ENCODE measurements at regions not wholly inside any gene's neighbourhood (a gene's known extent, or its start where the extent isn't known, plus 50 kb on each side); places are given as distances from the start of the nearest gene placed in this dataset.

DNA sequence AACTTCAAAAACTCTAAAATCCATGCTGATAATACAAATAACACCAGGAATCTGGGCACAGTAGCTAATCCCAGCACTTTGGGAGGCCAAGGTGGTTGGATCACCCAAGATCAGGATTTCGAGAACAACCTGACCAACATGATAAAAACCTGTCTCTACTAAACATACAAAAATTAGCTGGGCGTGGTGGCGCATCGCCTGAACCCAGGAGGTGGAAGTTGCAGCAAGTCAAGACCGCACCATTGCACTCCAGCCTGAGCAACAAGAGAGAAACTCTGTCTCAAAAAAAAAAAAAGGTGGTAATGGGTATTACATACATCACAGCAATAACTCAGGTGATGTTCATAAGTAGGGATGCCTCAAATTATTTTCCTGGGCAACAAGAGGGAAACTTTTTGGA, 315.0 kb upstream of the MEOX2 start:
- Mint-ChIP-seq H3K27me3 (no peaks in the 10 kb centered on the region), H3K36me3 (no peaks in the 10 kb centered on the region), H3K4me3 (no peak overlapping the region), H3K9me3 (peaks cover 3% of the 10 kb centered on the region), H3K4me1 (ENCODE audit: low read depth in 2 of 2) (no peaks in the 10 kb centered on the region), H3K27ac (no peak overlapping the region)
- DNase-seq (ENCODE audit: low spot score), result no peak
- ATAC-seq, result no peak

- ATAC-seq (no peak), DNase-seq (ENCODE audit: low spot score) (no peak)
- Mint-ChIP-seq H3K27ac (no peak overlapping the region), H3K9me3 (peaks cover 3% of the 10 kb centered on the region), H3K4me1 (ENCODE audit: low read depth in 2 of 2) (no peaks in the 10 kb centered on the region), H3K36me3 (no peaks in the 10 kb centered on the region), H3K4me3 (no peak overlapping the region), H3K27me3 (no peaks in the 10 kb centered on the region)
Measured at GRCh38 chr7:15998617-15999016, 312.1 kb upstream of the MEOX2 start.

DNA sequence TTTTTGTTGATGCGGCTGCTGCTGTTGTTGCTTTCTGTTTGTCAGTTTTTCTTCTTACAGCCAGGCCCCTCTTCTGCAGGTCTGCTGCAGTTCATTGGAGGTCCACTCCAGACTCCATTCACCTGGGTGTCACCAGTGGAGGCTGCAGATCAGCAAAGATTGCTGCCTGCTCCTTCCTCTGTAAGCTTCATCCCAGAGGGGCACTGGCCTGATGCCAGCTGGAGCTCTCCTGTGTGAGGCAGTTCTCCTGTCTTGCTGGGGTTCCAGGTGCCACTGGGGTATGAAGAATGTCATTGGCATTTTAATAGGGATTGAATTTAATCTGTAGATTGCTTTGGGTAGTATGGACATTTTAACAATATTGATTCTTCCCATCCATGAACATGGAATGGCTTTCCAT, 308.5 kb upstream of the MEOX2 start:
- Mint-ChIP-seq H3K4me1 (ENCODE audit: low read depth in 2 of 2) (no peaks in the 10 kb centered on the region), H3K36me3 (no peaks in the 10 kb centered on the region), H3K9me3 (peaks cover 4% of the 10 kb centered on the region), H3K27me3 (no peaks in the 10 kb centered on the region), H3K27ac (no peak overlapping the region), H3K4me3 (no peak overlapping the region)
- DNase-seq (ENCODE audit: low spot score) (no peak), ATAC-seq (no peak)

DNA sequence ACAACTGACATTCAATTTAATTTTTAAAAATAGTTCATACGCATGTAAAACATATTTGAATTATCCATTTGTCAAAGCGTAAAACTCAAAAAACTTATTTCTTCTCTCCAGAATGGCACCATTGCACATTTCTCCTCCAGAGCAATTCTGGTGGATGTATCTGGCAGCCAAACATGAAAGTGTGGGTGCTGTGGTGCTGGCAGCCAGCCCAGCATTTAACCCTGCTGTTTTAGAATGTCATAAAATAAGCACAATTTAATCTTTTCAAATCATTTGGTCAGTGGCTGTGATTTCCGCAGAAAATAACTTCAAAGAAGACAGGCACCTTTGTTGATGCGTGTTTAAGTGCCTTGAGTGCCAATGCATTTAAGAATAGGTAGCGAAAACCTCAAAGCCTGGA, 302.7 kb upstream of the MEOX2 start:
- H3K4me3 Mint-ChIP-seq, result no peak overlapping the region
- H3K9me3 Mint-ChIP-seq, result peaks cover 4% of the 10 kb centered on the region
- H3K36me3 Mint-ChIP-seq, result no peaks in the 10 kb centered on the region
- H3K4me1 Mint-ChIP-seq (ENCODE audit: low read depth in 2 of 2), result no peaks in the 10 kb centered on the region
- ATAC-seq (no peak), DNase-seq (ENCODE audit: low spot score) (no peak)
- no peaks in the 10 kb centered on the region for H3K27me3 Mint-ChIP-seq
- no peak overlapping the region for H3K27ac Mint-ChIP-seq

- Mint-ChIP-seq H3K36me3 (no peaks in the 10 kb centered on the region), H3K4me3 (no peak overlapping the region), H3K27ac (no peak overlapping the region), H3K27me3 (no peaks in the 10 kb centered on the region), H3K9me3 (no peaks in the 10 kb centered on the region), H3K4me1 (ENCODE audit: low read depth in 2 of 2) (no peaks in the 10 kb centered on the region)
- ATAC-seq, result no peak
- no peak for DNase-seq (ENCODE audit: low spot score)
Measured at GRCh38 chr7:15985587-15986384, 299.3 kb upstream of the MEOX2 start.

- Mint-ChIP-seq H3K27me3 (no peaks in the 10 kb centered on the region), H3K27ac (no peak overlapping the region), H3K4me3 (no peak overlapping the region), H3K4me1 (ENCODE audit: low read depth in 2 of 2) (no peaks in the 10 kb centered on the region), H3K36me3 (no peaks in the 10 kb centered on the region), H3K9me3 (peaks cover 7% of the 10 kb centered on the region)
- no peak for DNase-seq (ENCODE audit: low spot score)
- ATAC-seq, result no peak
Measured at GRCh38 chr7:15977663-15978062, 291.2 kb upstream of the MEOX2 start.

DNA sequence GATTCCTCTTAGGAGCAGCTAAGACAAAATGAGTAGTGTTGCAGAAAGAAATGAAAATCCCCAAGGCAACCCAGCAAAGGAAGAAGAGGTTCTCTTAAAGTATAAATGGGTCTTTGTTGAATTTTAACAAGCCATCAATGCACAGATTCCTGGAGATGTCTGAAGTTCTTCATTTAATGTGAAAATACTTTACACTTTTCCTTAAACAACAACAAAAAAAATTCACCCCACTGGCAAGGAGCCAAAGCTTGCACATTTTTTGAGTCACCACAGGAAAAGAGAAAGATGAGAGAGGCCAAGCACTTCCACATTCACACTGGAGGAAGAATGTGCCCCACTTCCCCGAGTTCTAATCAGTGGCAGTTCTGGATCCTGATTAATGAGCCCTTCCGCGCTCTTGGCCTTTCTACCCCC, 286.4 kb upstream of the MEOX2 start:
- ATAC-seq, result no peak
- peaks cover 6% of the 10 kb centered on the region for H3K9me3 Mint-ChIP-seq
- no peak overlapping the region for H3K27ac Mint-ChIP-seq
- no peaks in the 10 kb centered on the region for H3K36me3 Mint-ChIP-seq
- no peaks in the 10 kb centered on the region for H3K27me3 Mint-ChIP-seq
- no peak for DNase-seq (ENCODE audit: low spot score)
- no peak overlapping the region for H3K4me3 Mint-ChIP-seq
- H3K4me1 Mint-ChIP-seq (ENCODE audit: low read depth in 2 of 2), result no peaks in the 10 kb centered on the region

GRCh38 chr7:15967551-15967950, 281.1 kb upstream of the MEOX2 start:
- no peak for DNase-seq (ENCODE audit: low spot score)
- Mint-ChIP-seq H3K36me3 (no peaks in the 10 kb centered on the region), H3K27ac (no peak overlapping the region), H3K4me3 (no peak overlapping the region), H3K4me1 (ENCODE audit: low read depth in 2 of 2) (no peaks in the 10 kb centered on the region), H3K9me3 (peaks cover 10% of the 10 kb centered on the region), H3K27me3 (no peaks in the 10 kb centered on the region)
- no peak for ATAC-seq

DNA sequence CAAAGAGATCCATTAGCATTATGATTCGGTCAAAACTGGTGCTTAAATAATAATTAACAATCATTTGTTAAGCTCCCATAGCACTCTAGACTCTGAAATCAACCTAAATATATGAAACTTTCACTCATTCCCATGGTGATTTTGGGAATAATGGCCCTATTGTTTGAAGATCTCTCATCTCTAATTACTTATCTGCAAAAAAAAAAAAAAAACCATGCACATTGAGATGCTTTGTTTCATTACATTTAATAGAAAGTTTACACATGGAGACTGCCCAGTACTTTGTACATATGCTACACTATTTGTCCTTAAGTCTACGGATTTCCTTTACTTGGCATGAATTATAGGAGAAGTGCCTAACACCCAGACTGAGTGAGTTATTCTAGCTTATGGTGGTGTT, 280.6 kb upstream of the MEOX2 start:
- no peak for DNase-seq (ENCODE audit: low spot score)
- Mint-ChIP-seq H3K4me1 (ENCODE audit: low read depth in 2 of 2) (no peaks in the 10 kb centered on the region), H3K27ac (no peak overlapping the region), H3K4me3 (no peak overlapping the region), H3K36me3 (no peaks in the 10 kb centered on the region), H3K9me3 (peaks cover 10% of the 10 kb centered on the region), H3K27me3 (no peaks in the 10 kb centered on the region)
- no peak for ATAC-seq

- H3K4me1 Mint-ChIP-seq (ENCODE audit: low read depth in 2 of 2), result no peaks in the 10 kb centered on the region
- H3K27ac Mint-ChIP-seq, result no peak overlapping the region
- no peaks in the 10 kb centered on the region for H3K36me3 Mint-ChIP-seq
- DNase-seq (ENCODE audit: low spot score), result no peak
- H3K4me3 Mint-ChIP-seq, result no peak overlapping the region
- peaks cover 15% of the 10 kb centered on the region for H3K9me3 Mint-ChIP-seq
- ATAC-seq, result no peak
- no peaks in the 10 kb centered on the region for H3K27me3 Mint-ChIP-seq
Measured at GRCh38 chr7:15963206-15963605, 276.7 kb upstream of the MEOX2 start.

DNA sequence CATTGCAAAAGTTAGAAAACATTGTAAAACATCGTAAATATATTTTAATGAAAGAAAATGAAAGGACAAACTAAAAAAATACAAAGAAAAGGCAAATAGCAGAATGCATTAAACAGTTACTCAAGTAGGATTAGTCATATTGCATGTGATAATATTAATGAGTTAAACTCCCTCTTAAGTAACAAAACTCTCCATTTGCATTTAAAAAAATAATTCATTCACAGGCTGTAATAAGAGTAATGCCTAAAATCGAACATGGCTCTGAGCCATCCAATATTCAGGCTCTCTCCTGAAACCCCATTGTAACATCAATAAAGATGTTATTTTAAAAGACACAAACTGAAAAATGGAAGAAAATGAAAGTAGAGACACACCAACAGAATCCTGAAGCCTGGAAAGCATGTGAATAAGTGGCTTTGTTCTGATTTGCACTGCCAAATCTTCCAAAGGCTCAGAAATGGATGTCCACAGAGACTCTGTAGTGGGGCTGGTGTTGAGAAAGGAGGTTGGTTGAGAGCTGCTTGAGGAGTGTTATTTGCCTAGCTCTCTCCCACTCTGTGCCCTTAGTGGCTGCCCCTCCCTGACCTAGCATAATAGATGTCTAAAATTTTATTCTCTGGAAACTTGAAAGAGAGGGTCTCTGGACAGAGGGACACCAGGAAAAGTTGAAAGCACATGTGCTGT, 268.3 kb upstream of the MEOX2 start:
- Mint-ChIP-seq H3K36me3 (no peaks in the 10 kb centered on the region), H3K4me3 (no peak overlapping the region), H3K27me3 (no peaks in the 10 kb centered on the region), H3K9me3 (peaks cover 17% of the 10 kb centered on the region), H3K4me1 (ENCODE audit: low read depth in 2 of 2) (no peaks in the 10 kb centered on the region), H3K27ac (no peak overlapping the region)
- DNase-seq (ENCODE audit: low spot score) (no peak), ATAC-seq (no peak)

DNA sequence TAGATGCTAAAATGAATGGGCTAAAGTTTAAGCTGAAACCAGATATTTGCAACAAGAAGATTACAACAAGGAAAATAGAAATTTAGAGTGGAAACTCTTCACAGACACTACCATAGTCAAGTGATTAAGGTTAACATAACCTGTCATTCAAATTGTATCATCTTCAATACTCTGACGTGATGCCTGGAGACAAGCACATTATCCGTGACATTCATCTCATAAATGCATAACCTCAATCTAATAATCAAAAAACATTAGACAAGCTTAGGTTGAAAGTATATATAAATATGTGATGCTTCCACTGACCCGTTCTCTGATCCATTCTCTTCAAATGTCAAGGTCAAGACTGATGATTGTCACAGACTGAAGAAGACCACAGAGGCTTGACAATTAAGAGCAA, 263.8 kb upstream of the MEOX2 start:
- Mint-ChIP-seq H3K4me1 (ENCODE audit: low read depth in 2 of 2) (no peaks in the 10 kb centered on the region), H3K9me3 (peaks cover 4% of the 10 kb centered on the region), H3K27ac (no peak overlapping the region), H3K27me3 (no peaks in the 10 kb centered on the region), H3K36me3 (no peaks in the 10 kb centered on the region), H3K4me3 (no peak overlapping the region)
- no peak for ATAC-seq
- no peak for DNase-seq (ENCODE audit: low spot score)

DNA sequence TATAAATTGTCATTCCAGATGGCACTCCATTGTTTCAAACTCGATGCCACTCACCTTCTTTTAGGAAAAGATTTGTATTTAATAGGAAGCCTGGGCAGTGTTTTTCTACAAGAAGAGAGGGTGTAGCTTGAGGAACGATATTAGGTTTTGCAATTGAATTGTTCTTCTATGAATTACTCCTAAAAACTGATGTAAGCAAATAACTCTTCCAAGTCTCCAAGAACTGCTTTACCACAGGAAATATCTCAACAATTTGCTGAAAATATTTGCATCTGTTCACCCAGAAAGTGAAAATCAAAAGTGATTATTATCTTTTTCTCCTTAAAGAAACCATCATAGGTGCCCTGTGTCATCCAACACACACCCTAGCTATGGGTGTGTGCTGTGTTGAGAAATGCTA, 261.3 kb upstream of the MEOX2 start:
- H3K36me3 Mint-ChIP-seq, result no peaks in the 10 kb centered on the region
- no peak overlapping the region for H3K27ac Mint-ChIP-seq
- ATAC-seq (no peak), DNase-seq (ENCODE audit: low spot score) (no peak)
- H3K4me1 Mint-ChIP-seq (ENCODE audit: low read depth in 2 of 2), result no peaks in the 10 kb centered on the region
- peaks cover 4% of the 10 kb centered on the region for H3K9me3 Mint-ChIP-seq
- no peak overlapping the region for H3K4me3 Mint-ChIP-seq
- H3K27me3 Mint-ChIP-seq, result no peaks in the 10 kb centered on the region

DNA sequence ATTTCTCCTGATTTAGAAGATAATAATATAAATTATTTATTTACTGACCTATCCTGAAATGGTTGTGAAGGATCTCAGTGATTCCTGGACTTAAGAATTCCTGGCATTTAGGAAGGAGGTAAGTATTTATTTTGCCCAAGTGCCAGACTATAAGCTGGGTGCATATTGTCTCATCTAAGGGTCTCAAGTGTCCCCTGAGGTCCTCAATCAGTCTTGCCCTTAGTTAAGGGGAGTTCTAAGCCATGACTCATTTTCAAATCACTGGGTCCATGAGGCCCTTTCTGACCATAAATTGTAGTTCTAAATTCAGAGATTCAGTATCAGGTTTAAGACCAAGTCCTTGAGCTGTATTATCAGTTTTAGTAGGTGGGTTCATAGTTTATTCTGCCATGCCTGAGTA, 251.6 kb upstream of the MEOX2 start:
- Mint-ChIP-seq H3K4me1 (ENCODE audit: low read depth in 2 of 2) (no peaks in the 10 kb centered on the region), H3K9me3 (peaks cover 3% of the 10 kb centered on the region)

GRCh38 chr7:15937571-15937970, 251.1 kb upstream of the MEOX2 start:
- no peaks in the 10 kb centered on the region for H3K27me3 Mint-ChIP-seq

More for the DNA sequence above, 251.6 kb upstream of the MEOX2 start:
- H3K36me3 Mint-ChIP-seq, result no peaks in the 10 kb centered on the region
- H3K4me3 Mint-ChIP-seq, result no peak overlapping the region
- H3K27ac Mint-ChIP-seq, result no peak overlapping the region
- no peak for ATAC-seq
- DNase-seq (ENCODE audit: low spot score), result no peak
- H3K27me3 Mint-ChIP-seq, result no peaks in the 10 kb centered on the region

More at GRCh38 chr7:15937571-15937970, 251.1 kb upstream of the MEOX2 start:
- Mint-ChIP-seq H3K4me1 (ENCODE audit: low read depth in 2 of 2) (no peaks in the 10 kb centered on the region), H3K36me3 (no peaks in the 10 kb centered on the region), H3K9me3 (peaks cover 3% of the 10 kb centered on the region), H3K4me3 (no peak overlapping the region), H3K27ac (no peak overlapping the region)
- ATAC-seq, result no peak
- DNase-seq (ENCODE audit: low spot score), result no peak
